Suppressor macrophage treated with lipopolysaccharide for 1 hour (primary cell): ENCODE measurements at regions not wholly inside any gene's neighbourhood (a gene's known extent, or its start where the extent isn't known, plus 50 kb on each side); places are given as distances from the start of the nearest gene placed in this dataset.
A peak's percentile ranks its signal among the peaks of the same experiment; 100 is the strongest.

Source experiments
- DNase-seq, 3 donors: peaks; one replicate each; pipeline ENCODE4 v3.0.0-alpha.2; 2020 to 2022

DNA sequence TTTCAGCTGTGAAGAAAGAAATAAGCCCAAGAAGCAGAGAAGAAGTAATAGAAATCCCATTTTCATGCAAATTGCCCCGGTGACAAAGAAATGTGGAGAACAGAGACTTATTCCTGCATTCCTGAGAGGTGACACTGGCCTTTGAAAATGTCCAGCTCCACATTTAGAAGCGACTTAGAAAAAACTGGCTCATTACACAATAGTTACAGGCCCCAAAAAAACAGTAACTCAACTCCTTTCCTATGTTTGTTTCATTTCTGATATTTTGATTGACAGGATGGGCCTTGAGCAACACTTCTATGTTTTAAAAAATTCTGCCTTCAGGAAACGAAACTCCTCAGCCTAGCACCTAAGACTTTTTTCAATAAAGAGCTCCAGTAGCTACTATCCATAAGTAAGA is 726.9 kb upstream of the TENM4 start:
- peak; percentile 33 to 56 (median 39) for DNase-seq

- peak in 1 of 3 donors; percentile 21 for DNase-seq
Measured at GRCh38 chr11:80165744-80166143, 724.9 kb upstream of the TENM4 start.

GRCh38 chr11:80163441-80163840 is 722.6 kb upstream of the TENM4 start:
- no peak for DNase-seq

- DNase-seq = no peak
Measured at GRCh38 chr11:80163011-80163410, 722.2 kb upstream of the TENM4 start.

- no peak for DNase-seq
Measured at GRCh38 chr11:80162387-80162786, 721.6 kb upstream of the TENM4 start.

DNA sequence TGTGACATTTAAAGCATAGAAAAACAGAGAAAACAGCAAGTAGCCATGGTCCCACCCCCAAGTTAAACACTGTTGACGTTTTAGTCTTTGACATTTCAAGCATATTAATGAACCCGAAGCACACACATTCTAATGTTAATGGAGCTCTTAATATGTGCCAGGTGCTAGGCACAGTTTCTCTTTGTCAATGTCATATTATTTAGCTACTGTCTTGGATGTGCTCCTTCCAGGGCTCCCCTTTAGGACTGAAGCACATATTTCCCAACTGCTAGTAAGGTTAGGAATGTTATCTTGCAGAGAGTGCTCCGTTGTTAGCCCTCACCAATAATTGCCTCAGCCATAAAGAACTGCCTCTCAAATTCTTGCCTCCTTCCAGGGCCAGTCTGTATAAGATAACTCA is 716.6 kb upstream of the TENM4 start:
- no peak for DNase-seq

DNA sequence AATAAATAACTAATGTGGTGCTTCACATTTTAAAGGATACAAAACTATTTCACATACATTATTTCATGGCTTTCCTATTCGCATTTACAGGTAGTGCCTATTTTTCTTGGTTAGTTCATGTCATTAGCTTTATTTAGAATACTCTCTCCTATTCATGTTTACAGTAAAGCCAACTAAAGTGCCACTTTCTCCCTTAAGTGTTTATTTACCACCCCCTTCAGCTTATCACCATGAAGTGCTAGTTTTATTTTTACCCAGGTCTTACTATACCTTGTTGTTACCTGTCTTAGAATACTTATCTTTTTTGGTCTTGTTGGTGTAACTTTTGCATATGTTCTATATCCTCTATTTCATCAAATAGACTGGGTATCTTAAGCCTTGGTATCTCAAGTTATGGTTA is 715.2 kb upstream of the TENM4 start:
- DNase-seq = no peak

DNA sequence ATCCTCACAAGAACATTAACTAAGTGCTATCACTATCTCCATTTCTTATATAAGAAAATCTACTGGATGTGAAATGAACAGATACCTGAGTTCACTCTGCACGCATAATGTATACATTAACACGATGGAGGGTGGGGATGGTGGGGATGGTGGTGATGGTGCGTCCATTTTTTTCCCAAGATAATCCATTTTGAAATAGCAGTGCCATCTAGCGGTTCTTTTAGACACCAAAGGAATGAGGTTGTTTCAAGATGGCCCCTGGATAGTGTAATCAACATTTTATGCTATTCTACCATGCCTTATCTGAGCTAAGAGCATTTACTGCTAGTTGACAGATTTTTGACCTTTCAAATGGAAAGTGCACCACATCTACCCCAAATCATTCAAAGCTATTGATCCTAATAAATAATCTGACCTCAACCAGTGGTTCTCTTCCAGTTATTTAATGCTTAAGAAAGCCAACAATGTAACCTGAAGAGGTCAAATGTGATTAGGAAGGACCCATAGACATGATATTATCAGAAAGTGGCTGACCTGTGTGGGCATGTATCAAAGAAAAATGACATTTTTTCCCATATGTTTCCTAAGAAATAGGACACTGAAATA is 714.7 kb upstream of the TENM4 start:
- peak; percentile 12 to 34 (median 24) for DNase-seq

DNA sequence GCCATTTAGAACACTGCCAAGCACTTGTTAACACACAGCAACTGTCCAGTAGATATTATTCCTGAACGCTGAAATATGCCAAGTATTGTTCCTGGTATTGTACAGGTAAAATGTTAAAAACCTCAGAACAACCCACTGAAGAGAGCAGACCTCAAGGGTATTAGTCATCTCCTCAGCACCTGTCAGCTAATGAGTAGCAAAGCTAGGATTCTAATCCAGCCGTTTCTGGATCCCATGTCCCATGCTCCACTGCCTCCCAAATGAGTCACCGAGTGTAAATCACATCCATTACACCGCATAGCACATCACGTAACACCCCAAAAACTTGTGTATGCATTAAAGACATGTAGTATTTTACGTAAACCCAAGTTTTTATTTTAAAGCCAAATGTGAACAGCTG is 705.4 kb upstream of the TENM4 start:
- no peak for DNase-seq

GRCh38 chr11:80144897-80145594 is 704.2 kb upstream of the TENM4 start:
- DNase-seq = no peak

GRCh38 chr11:80136991-80137390 is 696.2 kb upstream of the TENM4 start:
- no peak for DNase-seq

DNA sequence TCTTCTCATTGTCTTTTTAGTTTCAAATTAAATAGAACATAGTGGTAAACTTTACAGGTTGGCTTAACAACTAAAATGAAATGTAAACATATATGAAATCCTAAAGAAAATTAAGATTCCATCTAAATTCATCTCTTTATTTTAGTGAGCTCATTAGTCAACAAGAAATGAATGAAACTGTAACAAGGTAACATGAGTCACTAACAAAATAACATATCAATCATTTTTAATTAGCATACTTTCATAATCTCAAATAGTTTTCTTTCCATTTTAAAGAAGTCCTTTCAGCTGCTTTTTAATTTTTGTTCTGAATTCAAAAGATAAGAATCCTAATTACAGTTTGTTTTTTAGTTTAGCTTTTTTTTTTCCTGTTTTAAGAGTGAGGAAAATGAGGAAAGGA is 688.6 kb upstream of the TENM4 start:
- DNase-seq = no peak

GRCh38 chr11:80122211-80122610 is 681.4 kb upstream of the TENM4 start:
- DNase-seq = no peak

GRCh38 chr11:80118073-80118472 is 677.2 kb upstream of the TENM4 start:
- DNase-seq = no peak

GRCh38 chr11:80116796-80117195 is 676.0 kb upstream of the TENM4 start:
- no peak for DNase-seq

- DNase-seq = no peak
Measured at GRCh38 chr11:80109652-80110051, 668.8 kb upstream of the TENM4 start.

- DNase-seq = no peak
Measured at GRCh38 chr11:80109031-80109430, 668.2 kb upstream of the TENM4 start.

GRCh38 chr11:80107415-80107814 is 666.6 kb upstream of the TENM4 start:
- DNase-seq = no peak

GRCh38 chr11:80104191-80104590 is 663.4 kb upstream of the TENM4 start:
- no peak for DNase-seq

DNA sequence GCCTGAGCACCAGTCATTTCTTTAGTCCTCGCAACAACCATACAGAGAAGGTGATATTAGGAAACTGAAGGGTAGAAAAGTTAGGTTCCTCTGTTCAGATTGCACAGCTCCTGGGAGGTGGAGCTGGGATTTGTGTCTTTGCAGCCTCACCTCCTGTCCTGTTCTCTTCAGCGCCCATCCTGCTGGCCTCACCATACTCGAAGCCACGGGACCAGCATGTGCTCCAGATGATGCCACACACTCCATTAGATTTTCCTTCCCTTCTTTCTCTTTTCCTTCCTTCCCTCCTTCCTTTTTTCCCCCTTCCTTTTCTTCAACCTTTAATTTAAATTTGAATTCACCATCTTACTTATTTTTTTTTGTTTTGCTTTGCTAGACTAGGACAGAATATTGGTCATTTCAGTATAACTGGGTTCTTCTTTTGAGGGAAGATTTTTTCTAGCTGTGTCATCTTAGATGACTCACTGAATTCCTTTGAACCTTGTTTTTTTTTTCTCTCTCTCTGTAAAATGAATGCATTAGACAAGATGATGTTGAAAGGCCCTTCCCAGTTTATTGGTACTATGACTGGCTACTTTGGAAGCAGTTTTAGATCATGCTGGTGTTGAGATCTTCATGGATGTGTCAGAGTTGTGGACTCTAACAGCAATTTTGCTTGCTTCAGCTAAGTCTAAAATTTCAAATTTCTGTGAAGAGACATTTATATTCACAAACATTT is 662.5 kb upstream of the TENM4 start:
- no peak for DNase-seq

DNA sequence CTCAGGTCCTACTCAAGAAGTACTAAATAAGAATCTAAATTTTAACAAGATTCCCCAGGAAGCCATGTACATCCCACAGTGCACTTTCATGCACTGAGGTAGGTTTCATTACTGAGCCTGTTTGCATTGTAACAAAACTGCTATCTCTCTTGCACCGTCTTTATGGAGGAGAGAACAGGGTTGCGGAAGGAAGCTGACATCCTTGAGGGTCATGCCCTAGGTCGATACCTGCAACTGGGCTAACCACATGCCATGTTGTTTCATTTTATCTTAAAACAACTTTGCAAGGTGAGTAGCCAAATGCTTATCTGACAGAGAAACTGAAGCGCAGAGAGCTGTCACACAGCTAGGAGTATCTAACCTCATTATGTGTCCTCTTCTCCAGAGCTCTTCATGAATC is 656.3 kb upstream of the TENM4 start:
- DNase-seq = no peak

DNA sequence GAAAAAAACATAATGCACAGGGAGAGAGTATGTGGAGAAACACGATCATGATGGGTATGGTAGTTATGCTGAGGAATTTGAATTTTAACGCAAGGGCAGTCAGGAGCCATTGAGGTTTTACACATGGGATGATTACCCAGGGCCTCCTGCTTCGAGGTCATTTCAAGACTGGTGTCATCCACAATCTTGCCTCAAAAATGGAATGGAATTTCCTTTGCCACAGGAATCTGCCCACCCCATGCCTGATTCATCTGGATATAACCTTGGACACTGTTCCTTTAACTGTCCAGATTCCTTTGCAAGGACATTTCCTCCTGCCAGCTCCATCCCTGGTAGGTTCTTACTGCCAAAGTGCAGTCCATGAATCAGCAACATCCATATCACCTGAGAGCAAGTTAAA is 655.9 kb upstream of the TENM4 start:
- no peak for DNase-seq

DNA sequence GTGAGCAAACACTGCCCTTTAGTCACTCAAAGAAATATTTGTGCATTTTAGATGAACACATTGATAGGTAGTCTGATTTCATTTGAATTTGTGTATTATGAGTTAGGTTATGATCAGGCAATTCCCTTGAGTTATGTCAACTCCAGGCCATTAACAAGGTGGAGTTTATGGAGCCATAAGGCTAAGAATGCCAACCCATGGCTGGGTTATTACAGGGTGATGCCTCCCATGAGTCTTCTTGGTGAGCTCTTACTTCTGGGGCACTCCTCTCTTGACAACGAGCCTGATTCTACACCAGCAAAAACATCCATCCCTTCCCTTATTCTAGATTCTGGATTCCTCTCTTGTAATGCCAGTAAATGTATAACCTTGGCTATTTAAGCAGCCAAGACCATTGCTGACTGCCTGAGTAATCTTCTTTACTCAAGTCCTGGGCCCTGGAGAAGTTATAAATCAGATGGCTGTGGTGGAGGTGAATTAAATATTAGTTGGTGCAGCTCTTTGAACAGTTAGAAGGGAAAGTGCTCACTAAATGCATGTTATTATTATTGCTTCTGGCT is 645.7 kb upstream of the TENM4 start:
- no peak for DNase-seq

- DNase-seq = no peak
Measured at GRCh38 chr11:80085563-80085962, 644.7 kb upstream of the TENM4 start.
